HL-60 (cell line): ENCODE measurements at regions not wholly inside any gene's neighbourhood (a gene's known extent, or its start where the extent isn't known, plus 50 kb on each side); places are given as distances from the start of the nearest gene placed in this dataset.

Experiments
- SPI1 ChIP-seq: IDR thresholded peaks from 2 replicates; pipeline ENCODE4 v1.6.1; 2012; ENCODE audit warnings: low read depth, mild to moderate bottlenecking, borderline replicate concordance
- TF ChIP-seq, protein P1 (sequence below): IDR thresholded peaks from one replicate; pipeline ENCODE4 v1.5.1; 2011; ENCODE audit warnings: low read length, control low read depth, inconsistent platforms; ENCODE audit not compliant: insufficient read depth
- TF ChIP-seq, protein P2 (sequence below): IDR thresholded peaks from 2 replicates; pipeline ENCODE4 v1.6.1; 2012; ENCODE audit warnings: low read depth; ENCODE audit not compliant: insufficient replicate concordance

DNA sequence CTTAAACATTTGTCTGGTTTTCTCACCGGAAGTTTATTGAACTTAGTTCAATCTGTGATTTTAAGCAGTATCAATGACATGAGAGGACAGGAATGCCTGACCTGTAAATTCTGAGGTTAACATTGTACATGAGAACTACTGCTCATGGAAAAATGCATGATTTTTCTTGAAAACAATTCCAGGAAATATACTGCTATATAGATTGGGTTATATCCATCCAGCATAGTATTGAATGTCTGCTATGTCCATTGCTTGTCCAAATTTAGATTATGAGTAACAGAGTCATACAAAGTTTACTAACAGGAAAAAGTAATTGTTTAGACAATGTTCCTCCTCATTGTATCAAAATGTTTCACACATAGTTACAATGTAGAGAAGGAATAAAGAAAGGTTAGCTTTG lies 606.8 kb downstream of the DACH1 start:
- TF ChIP-seq, protein P1, sequence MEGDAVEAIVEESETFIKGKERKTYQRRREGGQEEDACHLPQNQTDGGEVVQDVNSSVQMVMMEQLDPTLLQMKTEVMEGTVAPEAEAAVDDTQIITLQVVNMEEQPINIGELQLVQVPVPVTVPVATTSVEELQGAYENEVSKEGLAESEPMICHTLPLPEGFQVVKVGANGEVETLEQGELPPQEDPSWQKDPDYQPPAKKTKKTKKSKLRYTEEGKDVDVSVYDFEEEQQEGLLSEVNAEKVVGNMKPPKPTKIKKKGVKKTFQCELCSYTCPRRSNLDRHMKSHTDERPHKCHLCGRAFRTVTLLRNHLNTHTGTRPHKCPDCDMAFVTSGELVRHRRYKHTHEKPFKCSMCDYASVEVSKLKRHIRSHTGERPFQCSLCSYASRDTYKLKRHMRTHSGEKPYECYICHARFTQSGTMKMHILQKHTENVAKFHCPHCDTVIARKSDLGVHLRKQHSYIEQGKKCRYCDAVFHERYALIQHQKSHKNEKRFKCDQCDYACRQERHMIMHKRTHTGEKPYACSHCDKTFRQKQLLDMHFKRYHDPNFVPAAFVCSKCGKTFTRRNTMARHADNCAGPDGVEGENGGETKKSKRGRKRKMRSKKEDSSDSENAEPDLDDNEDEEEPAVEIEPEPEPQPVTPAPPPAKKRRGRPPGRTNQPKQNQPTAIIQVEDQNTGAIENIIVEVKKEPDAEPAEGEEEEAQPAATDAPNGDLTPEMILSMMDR: no peak
- no peak for TF ChIP-seq SPI1
- TF ChIP-seq, protein P2, sequence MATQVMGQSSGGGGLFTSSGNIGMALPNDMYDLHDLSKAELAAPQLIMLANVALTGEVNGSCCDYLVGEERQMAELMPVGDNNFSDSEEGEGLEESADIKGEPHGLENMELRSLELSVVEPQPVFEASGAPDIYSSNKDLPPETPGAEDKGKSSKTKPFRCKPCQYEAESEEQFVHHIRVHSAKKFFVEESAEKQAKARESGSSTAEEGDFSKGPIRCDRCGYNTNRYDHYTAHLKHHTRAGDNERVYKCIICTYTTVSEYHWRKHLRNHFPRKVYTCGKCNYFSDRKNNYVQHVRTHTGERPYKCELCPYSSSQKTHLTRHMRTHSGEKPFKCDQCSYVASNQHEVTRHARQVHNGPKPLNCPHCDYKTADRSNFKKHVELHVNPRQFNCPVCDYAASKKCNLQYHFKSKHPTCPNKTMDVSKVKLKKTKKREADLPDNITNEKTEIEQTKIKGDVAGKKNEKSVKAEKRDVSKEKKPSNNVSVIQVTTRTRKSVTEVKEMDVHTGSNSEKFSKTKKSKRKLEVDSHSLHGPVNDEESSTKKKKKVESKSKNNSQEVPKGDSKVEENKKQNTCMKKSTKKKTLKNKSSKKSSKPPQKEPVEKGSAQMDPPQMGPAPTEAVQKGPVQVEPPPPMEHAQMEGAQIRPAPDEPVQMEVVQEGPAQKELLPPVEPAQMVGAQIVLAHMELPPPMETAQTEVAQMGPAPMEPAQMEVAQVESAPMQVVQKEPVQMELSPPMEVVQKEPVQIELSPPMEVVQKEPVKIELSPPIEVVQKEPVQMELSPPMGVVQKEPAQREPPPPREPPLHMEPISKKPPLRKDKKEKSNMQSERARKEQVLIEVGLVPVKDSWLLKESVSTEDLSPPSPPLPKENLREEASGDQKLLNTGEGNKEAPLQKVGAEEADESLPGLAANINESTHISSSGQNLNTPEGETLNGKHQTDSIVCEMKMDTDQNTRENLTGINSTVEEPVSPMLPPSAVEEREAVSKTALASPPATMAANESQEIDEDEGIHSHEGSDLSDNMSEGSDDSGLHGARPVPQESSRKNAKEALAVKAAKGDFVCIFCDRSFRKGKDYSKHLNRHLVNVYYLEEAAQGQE: no peak
